BLaER1 treated with 17β-estradiol and CSF1 and Interleukin-3, amounts not matched to agents 10 nM and 100 nM (cell line): ENCODE measurements at regions not wholly inside any gene's neighbourhood (a gene's known extent, or its start where the extent isn't known, plus 50 kb on each side); places are given as distances from the start of the nearest gene placed in this dataset.

ENCODE experiments used
- H3K27ac ChIP-seq, 11 experiments: shearing (Covaris generic); formaldehyde crosslinking; 2 replicates each; pipeline ENCODE4 v1.8.1; 2022
- H3K27me3 ChIP-seq, 11 experiments: shearing (Covaris generic); formaldehyde crosslinking; 2 replicates each; pipeline ENCODE4 v1.8.1; 2022
- H3K36me3 ChIP-seq, 11 experiments: shearing (Covaris generic); formaldehyde crosslinking; 2 replicates each; pipeline ENCODE4 v1.8.1; 2022
- H3K4me1 ChIP-seq, 10 experiments: shearing (Covaris generic); formaldehyde crosslinking; 2 replicates each; pipeline ENCODE4 v1.8.1; 2022
- H3K4me2 ChIP-seq, 11 experiments: shearing (Covaris generic); formaldehyde crosslinking; 2 replicates each; pipeline ENCODE4 v1.8.1; 2022
- H3K4me3 ChIP-seq, 10 experiments: shearing (Covaris generic); formaldehyde crosslinking; 2 replicates each; pipeline ENCODE4 v1.8.1; 2022
- H3K9ac ChIP-seq, 11 experiments: shearing (Covaris generic); formaldehyde crosslinking; 2 replicates each; pipeline ENCODE4 v1.8.1; 2022
- H3K9me3 ChIP-seq, 11 experiments: shearing (Covaris generic); formaldehyde crosslinking; replicated peaks in 1 of 11; 2 replicates each; pipeline ENCODE4 v1.8.1; 2022
- H4K20me1 ChIP-seq, 11 experiments: shearing (Covaris generic); formaldehyde crosslinking; 2 replicates each; pipeline ENCODE4 v1.8.1; 2022
- Cebpa-rat ChIP-seq, 11 experiments: shearing (Covaris generic); IDR thresholded peaks; 2 replicates each; pipeline ENCODE4 v1.8.1; 2022

- H3K27ac ChIP-seq, result peak overlapping the region in 3 of 11 experiments; percentile 91 to 98 (median 94); a peak in 5 of 22 replicates
- no peak overlapping the region for H3K4me3 ChIP-seq
- H3K9ac ChIP-seq, result peak overlapping the region in 2 of 11 experiments; percentile 29 to 89; a peak in 3 of 22 replicates
- TF ChIP-seq Cebpa-rat (IDR thresholded peaks at IDR 0.05), result no peak
- H4K20me1 ChIP-seq, result no peaks in the 10 kb centered on the region; a peak in 2 of 22 replicates
- H3K4me1 ChIP-seq, result peaks cover 64 to 85% (median 80%) of the 10 kb centered on the region in 10 experiments
- peak overlapping the region in 10 of 11 experiments; percentile 1 to 99 (median 95); a peak in 15 of 22 replicates for H3K4me2 ChIP-seq
- H3K27me3 ChIP-seq, result peaks cover 0 to 63% (median 60%) of the 10 kb centered on the region in 11 experiments; a peak in 18 of 22 replicates
- no peaks in the 10 kb centered on the region for H3K36me3 ChIP-seq
- H3K9me3 ChIP-seq, result peaks cover 0 to 12% (median 9%) of the 10 kb centered on the region in 11 experiments; a peak in 17 of 22 replicates
Observed at GRCh38 chr2:64861452-64862397, 127.5 kb upstream of the SLC1A4 start.

DNA sequence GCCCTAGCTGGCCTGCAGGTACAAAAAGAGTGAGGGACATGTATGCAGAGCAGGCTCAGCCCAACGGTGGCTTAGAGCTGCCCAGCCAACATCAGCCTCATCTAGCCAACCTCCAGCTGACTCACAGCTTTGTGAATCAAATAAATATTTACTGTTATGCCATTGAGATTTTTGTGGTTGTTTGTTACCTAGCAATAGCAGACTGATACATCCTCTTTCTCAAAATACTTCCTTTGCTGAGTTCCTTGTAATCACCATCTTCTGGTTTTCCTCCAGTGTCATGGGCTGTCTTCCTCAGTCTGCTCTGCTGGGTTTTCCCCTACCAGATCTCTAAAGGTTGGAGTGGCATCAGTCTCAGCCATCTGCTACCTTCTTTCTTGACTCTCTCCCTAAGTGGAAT, 126.6 kb upstream of the SLC1A4 start:
- TF ChIP-seq Cebpa-rat (IDR thresholded peaks at IDR 0.05), result no peak
- 0 out of 20 replicates have a peak overlapping the region, but pooled peaks of 1 of the 10 experiments have one; percentile 6 for H3K4me3 ChIP-seq
- no peaks in the 10 kb centered on the region; a peak in 2 of 22 replicates for H4K20me1 ChIP-seq
- H3K27me3 ChIP-seq, result peaks cover 0 to 54% (median 51%) of the 10 kb centered on the region in 11 experiments; a peak in 18 of 22 replicates
- peak overlapping the region; percentile 82 to 99 (median 95); a peak in 20 of 22 replicates for H3K4me2 ChIP-seq
- no peak overlapping the region for H3K9ac ChIP-seq
- H3K36me3 ChIP-seq, result no peaks in the 10 kb centered on the region
- peaks cover 0 to 12% (median 9%) of the 10 kb centered on the region in 11 experiments; a peak in 17 of 22 replicates for H3K9me3 ChIP-seq
- peak overlapping the region in 6 of 11 experiments; percentile 3 to 98 (median 55); a peak in 6 of 22 replicates for H3K27ac ChIP-seq
- H3K4me1 ChIP-seq, result peaks cover 55 to 76% (median 71%) of the 10 kb centered on the region in 10 experiments

DNA sequence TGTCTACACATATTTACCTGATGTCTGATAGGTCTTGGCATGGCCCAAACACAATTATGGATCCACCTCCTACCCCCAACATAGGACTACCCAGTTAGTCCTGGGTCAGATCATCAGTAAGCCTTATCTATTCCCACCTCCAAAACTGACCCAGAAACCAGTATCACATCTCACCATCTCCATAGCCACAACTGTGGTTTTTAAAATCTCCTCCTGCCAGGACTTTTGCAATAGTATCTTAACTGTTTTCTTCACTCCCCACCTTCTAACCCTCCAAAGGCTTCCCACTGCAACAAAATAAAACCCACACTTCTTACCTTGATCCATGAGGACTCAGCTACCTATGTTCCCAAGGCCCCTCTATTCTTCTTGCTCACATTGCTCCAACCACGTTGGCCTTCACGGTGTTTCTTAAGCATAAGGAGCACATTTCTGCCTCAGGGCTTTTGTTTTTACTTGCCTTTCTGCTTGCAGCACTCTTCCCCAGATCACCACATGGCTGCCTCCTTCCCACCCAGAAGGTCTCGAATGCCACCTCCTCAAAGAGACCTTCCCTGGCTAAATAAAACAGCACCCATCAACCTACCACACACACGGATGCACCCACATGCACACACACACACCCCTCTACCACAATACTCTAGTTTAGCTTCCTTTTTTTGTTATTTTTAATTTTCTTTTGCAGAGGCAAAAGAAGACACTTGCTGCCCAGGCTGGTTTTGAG, 125.9 kb upstream of the SLC1A4 start:
- Histone ChIP-seq H3K9ac (peak overlapping the region in 1 of 11 experiments; percentile 13; a peak in 2 of 22 replicates), H3K27ac (peak overlapping the region in 7 of 11 experiments; percentile 3 to 98 (median 19); a peak in 9 of 22 replicates), H3K4me3 (no peak overlapping the region), H3K9me3 (peaks cover 0 to 12% (median 9%) of the 10 kb centered on the region in 11 experiments; a peak in 17 of 22 replicates), H3K27me3 (peaks cover 0 to 48% (median 44%) of the 10 kb centered on the region in 11 experiments; a peak in 18 of 22 replicates), H3K4me1 (peaks cover 49 to 70% (median 65%) of the 10 kb centered on the region in 10 experiments), H3K4me2 (peak overlapping the region; percentile 82 to 99 (median 95)), H4K20me1 (no peaks in the 10 kb centered on the region; a peak in 2 of 22 replicates), H3K36me3 (no peaks in the 10 kb centered on the region)
- no peak for TF ChIP-seq Cebpa-rat (IDR thresholded peaks at IDR 0.05)

DNA sequence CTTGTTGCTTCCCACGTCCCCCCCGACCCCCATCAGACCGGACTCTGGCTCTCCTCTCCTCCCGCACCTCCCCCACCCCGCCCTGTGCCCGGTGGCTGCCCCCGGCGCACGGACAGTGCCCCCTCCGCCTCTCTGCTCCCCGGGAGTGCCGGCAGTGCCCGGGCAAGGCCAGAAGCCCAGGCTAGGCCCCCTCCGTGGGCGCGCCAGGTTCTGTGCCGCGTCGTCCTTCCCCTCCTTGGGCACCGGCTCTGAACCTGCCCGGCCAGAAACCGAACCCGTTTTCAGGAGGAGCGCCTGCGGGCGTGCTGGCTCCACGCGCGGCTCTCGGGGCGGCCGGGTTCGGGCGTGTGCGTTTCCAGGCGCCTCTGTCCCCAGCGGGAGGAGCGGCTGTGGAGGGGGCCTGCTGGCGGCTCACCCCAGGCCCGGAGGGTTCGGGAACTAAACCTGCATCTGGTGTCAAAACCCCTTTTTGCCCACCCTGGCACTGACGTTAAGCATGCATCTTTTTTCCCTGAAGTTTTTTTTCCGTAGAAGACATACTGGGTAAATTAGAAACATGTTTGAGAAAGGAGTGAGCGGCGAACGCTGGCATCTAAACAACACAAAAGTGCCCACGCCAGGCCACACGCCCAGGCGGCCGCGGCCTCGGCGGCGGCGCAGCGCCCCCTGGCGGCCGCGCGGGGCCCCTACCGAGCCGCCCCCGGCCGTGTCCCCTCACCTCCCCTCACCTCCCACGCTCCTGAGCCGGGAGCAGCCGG, 123.9 kb upstream of the SLC1A4 start:
- Histone ChIP-seq H3K9ac (peak overlapping the region; percentile 76 to 88 (median 83)), H4K20me1 (no peaks in the 10 kb centered on the region), H3K27ac (peak overlapping the region; percentile 67 to 98 (median 82)), H3K4me1 (peaks cover 29 to 50% (median 45%) of the 10 kb centered on the region in 10 experiments), H3K9me3 (peaks cover 0 to 12% (median 9%) of the 10 kb centered on the region in 11 experiments; a peak in 17 of 22 replicates), H3K36me3 (no peaks in the 10 kb centered on the region), H3K4me3 (peak overlapping the region; percentile 45 to 75 (median 66)), H3K4me2 (peak overlapping the region; percentile 82 to 99 (median 95)), H3K27me3 (peaks cover 0 to 28% (median 25%) of the 10 kb centered on the region in 11 experiments; a peak in 18 of 22 replicates)
- no peak for TF ChIP-seq Cebpa-rat (IDR thresholded peaks at IDR 0.05)

DNA sequence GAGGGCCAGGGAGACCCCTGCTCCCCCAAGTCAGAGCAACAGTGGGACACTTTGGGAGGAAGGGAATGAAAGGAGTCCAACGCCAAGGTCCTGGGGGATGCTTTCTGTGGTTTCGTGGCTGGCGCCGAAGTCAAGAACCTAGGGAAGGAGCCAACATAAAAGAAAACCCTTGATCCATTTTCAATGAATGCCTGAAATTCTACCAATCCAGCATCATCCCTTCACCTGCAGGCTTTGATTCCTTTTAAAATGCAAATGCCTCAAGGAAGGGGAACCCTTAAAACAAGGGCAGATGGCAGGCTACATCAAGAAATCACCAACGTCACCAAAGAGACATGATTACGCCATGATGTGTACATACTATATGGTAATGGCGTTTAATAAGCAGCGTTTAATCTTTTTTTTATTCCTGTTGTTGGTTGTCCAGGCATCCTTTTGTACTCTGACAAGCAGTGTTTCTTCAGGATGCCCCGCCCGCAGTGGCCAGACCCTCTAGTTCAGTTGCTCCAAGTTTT, 123.3 kb upstream of the SLC1A4 start:
- no peak overlapping the region for H3K27ac ChIP-seq

GRCh38 chr2:64866797-64867196, 122.4 kb upstream of the SLC1A4 start:
- Histone ChIP-seq H3K9me3 (peaks cover 0 to 12% (median 9%) of the 10 kb centered on the region in 11 experiments; a peak in 17 of 22 replicates), H3K4me2 (no peak overlapping the region), H3K27me3 (peaks cover 0 to 12% (median 9%) of the 10 kb centered on the region in 11 experiments; a peak in 18 of 22 replicates), H3K27ac (no peak overlapping the region), H4K20me1 (no peaks in the 10 kb centered on the region), H3K9ac (no peak overlapping the region), H3K4me1 (peaks cover 19 to 34% (median 29%) of the 10 kb centered on the region in 10 experiments), H3K4me3 (no peak overlapping the region), H3K36me3 (no peaks in the 10 kb centered on the region)
- TF ChIP-seq Cebpa-rat (IDR thresholded peaks at IDR 0.05), result no peak

More for the DNA sequence above, 123.3 kb upstream of the SLC1A4 start:
- Histone ChIP-seq H3K9me3 (peaks cover 0 to 12% (median 9%) of the 10 kb centered on the region in 11 experiments; a peak in 17 of 22 replicates), H3K27me3 (peaks cover 0 to 21% (median 18%) of the 10 kb centered on the region in 11 experiments; a peak in 18 of 22 replicates), H3K36me3 (no peaks in the 10 kb centered on the region), H3K9ac (peak overlapping the region in 8 of 11 experiments; percentile 78 to 88 (median 83); a peak in 8 of 22 replicates), H4K20me1 (no peaks in the 10 kb centered on the region), H3K4me3 (peak overlapping the region in 7 of 10 experiments; percentile 45 to 75 (median 66); a peak in 8 of 20 replicates), H3K4me2 (peak overlapping the region; percentile 82 to 99 (median 95)), H3K4me1 (peaks cover 24 to 44% (median 38%) of the 10 kb centered on the region in 10 experiments)
- TF ChIP-seq Cebpa-rat (IDR thresholded peaks at IDR 0.05), result no peak

DNA sequence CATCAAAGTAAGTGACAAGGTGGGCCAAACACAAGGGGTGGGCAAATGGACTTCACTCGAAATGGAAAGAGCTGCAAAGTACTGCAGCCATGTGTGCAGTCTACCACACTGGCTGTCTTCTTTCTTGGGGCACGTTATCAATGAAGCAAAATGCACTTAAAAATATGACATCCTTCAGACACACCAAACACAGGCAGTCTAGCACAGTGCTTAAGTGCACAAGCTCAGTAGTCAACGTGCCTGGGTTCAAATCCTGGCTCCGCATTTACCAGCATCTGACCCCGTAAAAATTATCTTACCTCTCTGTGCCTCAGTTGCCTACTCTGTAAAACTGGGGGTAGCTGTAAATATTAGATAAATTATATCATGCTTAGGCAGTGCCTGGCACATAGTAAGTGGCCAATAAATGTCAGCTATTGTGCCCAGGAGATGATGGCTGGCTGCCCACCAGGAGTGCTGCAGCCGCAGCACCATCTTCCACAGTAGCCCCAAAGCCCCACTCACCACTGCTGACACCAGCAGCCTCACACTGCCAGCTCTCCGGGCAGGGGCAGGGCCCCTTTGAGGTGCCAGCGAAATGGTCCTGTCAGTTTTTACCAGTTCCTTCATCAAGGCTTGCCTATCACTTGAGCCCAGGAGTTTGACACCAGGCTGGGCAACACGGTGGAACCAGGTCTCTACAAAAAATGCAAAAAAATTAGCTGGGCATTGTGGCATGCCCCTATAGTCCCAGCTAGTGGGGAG, 121.8 kb upstream of the SLC1A4 start:
- Histone ChIP-seq H3K4me3 (no peak overlapping the region), H3K9ac (no peak overlapping the region), H3K36me3 (no peaks in the 10 kb centered on the region), H3K27me3 (peaks cover 0 to 6% (median 3%) of the 10 kb centered on the region in 11 experiments; a peak in 13 of 22 replicates), H3K9me3 (peaks cover 0 to 8% (median 6%) of the 10 kb centered on the region in 11 experiments; a peak in 17 of 22 replicates), H3K4me1 (peaks cover 19 to 28% (median 24%) of the 10 kb centered on the region in 10 experiments), H3K27ac (no peak overlapping the region), H4K20me1 (no peaks in the 10 kb centered on the region), H3K4me2 (no peak overlapping the region)
- no peak for TF ChIP-seq Cebpa-rat (IDR thresholded peaks at IDR 0.05)
